GM23338 (cell line): ENCODE measurements at regions not wholly inside any gene's neighbourhood (a gene's known extent, or its start where the extent isn't known, plus 50 kb on each side); places are given as distances from the start of the nearest gene placed in this dataset.

Experiments used
- CTCF ChIP-seq, 2 experiments: fragments of 200-600 bp in 1 of 2; sonication (generic) in 1 of 2; conservative IDR thresholded peaks; 2 replicates each; pipeline versions ENCODE4 v1.5.1 to v1.6.1; 2016 to 2017; ENCODE audit warnings: antibody characterized with exemption in 2 of 2, low read depth in 2 of 2, mild to moderate bottlenecking in 2 of 2, moderate library complexity in 1 of 2
- POLR2AphosphoS5 ChIP-seq: IDR thresholded peaks from 2 replicates; pipeline ENCODE4 v1.6.1; 2016; ENCODE audit warnings: antibody characterized with exemption, low read depth

GRCh38 chr3:73855813-73856212 is 231.1 kb upstream of the PDZRN3 start:
- no peak for TF ChIP-seq CTCF (conservative IDR thresholded peaks at IDR 0.05; ENCODE audit: low read depth in 2 of 2)
- TF ChIP-seq POLR2AphosphoS5 = no peak
